Muscle of back (tissue), 3 donors: ENCODE measurements at regions not wholly inside any gene's neighbourhood (a gene's known extent, or its start where the extent isn't known, plus 50 kb on each side); places are given as distances from the start of the nearest gene placed in this dataset.

ENCODE experiments used
- DNase-seq, 3 donors: peaks; one replicate each; pipeline versions ENCODE4 v3.0.0 to v3.0.0-alpha.2; 2013

DNA sequence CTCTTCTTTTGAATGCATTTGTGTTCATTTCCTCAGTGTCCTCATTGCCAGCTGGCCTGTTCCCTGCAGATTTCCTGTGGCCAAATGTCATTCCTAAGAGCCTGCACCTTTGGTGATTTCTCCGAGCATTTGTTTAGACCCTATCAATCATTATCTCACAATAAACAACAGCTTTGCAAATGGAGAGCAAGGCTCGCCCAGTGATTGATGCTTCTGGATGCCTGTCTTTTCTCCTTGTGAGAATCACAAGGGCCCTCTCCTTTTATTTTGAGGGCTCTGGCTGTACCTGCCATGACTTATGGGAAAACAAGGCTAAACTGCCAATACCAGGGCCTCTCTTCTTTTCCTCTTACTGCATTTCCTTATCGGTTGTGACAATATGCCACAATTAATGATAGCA, 1454.4 kb upstream of the CELF4 start:
- DNase-seq, result no peak

DNA sequence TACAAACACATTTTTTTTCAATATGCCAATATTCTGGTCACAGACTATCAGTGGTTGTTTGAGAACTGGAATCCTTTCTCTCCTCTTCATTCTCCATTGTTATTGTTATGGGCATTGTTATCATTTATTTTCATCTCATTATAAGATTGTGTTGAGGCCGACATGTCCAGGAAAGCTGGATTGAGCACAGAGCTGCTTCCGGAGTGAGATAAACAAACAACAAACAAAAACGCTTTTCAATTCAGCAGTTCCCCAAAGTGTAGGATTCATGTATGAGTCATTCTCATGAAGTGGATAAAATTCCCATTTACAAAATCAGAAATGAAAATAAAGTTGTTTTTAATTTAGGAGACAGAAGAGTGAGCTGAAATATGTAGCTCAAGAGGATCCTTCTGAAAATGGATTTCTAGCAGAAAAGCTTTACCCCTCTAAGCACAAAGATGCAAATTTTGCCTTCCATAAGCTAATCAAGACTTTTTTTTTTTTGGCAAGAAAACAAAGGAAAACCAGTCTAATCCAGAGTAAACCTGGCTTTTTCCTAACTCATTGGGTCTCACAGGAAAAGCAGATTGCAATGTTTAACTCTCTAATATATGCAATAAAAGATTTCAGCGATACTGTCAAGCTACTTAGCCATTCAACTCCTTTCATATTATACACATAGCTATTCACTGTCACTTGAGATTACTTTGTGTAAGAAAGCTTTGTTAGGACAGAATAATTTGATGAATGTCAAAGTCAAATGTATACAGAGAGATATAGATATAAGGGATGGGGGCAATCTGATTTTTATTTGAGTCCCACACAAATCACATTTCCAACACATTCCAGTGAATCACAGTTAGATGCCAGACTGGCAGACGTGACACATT, 1441.7 kb upstream of the CELF4 start:
- DNase-seq, result peak in 1 of 3 donors; percentile 7

DNA sequence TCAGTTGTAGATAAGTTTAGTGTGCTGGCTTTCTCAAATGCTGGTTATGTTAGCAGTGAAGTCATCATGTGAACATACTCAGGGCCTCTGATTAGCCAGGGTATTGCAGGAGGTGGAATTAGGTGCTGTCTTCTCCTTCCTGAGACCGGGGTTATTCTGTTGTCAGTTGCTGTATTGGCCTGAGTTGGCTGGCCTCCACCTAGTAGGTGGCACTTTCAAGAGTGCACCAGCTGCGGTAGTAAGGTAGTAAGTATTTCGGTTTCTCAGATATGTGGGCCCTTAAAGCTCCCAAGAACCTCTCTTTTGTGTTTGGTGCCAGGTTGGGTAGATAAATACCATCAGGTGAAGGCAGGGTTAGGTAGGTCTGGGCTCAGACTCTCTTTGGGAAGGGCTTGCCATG, 1430.5 kb upstream of the CELF4 start:
- DNase-seq, result no peak

DNA sequence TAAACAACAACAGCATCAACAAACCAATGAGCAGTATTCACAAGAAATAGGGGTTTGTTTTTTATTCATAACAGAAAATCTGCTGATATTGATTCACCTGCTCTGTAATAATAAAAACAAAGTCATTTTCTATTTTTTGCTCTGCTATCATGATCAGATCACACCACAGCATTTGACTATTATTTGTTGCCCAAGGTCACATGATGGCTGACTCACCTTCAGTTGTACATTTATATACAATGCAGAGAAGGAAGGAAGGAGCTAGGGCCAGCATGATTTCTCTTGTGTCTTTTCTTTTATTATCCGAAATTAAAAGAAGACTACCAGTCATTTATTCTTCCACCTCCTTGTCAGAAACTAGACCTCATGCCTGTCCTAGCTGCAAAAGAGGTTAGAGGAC, 1427.7 kb upstream of the CELF4 start:
- DNase-seq, result no peak

DNA sequence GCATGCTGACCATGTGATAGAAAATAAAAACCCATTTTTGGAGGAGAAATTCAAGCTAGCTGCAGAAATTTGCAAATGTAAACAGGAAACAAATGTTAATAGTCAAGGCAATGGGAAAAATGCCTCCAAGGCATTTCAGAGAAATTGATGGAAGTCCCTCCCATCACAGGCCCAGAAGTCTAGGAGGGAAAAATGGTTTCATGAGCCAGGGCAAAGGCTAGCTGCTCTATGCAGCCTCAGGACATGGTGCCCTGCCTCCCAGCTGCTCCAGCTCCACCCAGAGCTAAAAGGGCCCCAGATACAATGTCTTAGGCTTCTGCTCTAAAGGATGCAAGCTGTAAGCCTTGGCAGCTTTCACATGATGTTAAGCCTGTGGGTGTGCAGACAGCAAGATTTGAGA, 1419.4 kb upstream of the CELF4 start:
- DNase-seq, result no peak

DNA sequence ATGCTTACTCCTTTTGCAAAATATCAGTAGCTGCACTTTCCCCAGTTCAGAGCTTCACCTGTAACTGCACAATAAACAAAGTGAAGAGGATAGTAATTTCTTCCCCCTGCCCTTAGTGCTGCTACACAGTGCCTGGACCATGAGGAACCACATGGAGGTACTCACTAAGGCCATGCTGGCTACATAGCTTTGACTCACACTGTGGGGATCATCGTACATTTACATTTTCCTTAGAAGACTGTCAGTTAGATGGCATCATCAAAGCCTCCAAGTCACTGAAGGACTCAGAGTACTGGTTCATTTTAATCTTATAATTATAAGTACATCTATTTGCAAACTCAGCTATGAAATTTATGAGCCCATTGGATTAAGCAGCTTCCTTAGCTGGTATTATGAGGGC, 1416.5 kb upstream of the CELF4 start:
- no peak for DNase-seq

DNA sequence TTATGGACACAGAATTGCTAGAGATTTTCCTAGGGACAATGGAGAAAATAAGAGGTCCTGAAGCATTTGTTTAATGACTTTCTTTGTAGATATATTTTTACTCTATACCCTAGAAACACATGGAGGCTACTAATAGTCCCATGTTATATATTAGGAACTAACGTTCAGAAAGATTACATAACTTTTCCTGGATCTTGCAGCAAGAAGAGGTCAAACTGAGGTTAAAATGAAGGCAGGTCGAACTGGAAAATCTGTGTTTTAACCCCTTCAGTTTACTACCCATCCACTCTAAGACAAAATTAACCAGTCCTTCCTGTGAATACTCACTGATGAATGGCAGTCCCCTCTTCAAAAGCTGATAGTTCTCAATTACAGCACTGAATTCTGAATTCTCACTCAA, 1415.8 kb upstream of the CELF4 start:
- DNase-seq, result peak; percentile 14 to 60 (median 19)

DNA sequence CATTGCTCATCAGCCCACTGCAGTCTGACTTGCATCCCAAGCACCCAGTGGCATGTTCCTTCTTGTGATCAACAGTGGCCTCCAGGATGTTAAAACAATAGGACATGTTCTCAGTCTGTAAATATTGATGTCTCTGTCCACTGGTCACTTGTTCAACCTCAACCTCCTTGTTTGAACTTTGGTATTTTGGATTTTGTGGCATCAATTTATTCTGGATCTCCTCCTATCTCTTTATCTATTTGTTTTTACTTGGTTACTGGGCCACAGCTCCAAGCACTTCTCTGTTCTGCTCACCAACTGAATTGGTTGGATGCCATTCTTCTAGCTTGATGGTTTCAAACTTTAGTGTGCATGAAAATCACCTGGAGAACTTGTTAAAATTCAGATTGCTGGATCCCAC, 1414.8 kb upstream of the CELF4 start:
- no peak for DNase-seq

DNA sequence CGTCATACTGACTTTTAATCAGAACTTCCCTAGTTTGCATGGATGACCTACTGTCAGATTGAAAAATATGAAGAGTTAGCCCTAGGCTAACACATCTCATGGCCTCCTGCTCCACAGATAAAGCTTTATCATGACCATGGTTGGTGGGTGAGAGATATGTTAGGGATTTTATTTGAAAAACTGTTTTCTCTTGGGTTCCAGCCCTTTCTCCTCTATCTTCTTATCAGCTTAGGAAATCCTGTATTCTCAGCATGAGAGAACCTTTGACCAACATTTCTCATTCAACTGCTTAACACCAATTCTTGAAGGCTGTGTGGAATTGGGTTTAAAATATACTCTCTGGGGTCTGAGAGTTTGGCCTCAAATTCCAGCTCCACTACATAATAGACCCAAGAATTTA, 1407.0 kb upstream of the CELF4 start:
- DNase-seq, result no peak

DNA sequence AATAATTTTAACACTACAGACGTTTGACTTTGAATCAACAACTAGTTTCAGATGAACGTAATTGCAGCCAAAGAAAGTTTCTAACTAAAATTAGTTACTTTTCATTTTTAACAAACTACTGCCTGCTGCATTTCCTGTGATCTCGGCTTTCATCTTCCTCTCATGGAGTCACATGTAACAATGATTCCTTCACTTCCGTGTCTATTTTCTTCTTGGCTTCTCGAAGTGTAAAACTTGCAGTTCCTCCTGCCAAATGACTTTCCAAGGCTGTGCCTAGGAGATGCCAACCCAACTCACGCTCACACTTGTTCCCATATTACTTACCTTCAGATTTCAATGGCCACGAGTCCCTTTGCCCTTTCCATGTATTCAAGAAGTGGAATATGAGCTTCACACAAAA, 1406.3 kb upstream of the CELF4 start:
- no peak for DNase-seq

DNA sequence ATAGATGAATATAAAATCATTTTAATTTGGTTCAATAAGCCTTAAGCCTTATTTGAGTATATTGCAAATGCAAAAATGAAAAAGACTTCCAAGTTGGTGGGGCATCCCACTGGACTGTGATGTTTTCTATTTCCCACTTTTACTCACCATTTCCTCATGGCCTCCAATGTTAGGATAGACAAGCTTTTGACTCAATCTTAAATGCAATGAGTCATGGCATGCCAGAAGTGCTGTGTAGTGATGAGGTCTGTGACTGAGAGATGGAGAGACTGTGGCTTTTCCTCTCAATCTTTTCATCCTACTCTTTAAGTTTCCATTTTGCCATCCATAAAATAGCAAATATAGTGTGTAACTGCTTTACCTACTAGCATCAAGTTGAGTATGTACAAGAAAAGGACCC, 1401.2 kb upstream of the CELF4 start:
- no peak for DNase-seq

DNA sequence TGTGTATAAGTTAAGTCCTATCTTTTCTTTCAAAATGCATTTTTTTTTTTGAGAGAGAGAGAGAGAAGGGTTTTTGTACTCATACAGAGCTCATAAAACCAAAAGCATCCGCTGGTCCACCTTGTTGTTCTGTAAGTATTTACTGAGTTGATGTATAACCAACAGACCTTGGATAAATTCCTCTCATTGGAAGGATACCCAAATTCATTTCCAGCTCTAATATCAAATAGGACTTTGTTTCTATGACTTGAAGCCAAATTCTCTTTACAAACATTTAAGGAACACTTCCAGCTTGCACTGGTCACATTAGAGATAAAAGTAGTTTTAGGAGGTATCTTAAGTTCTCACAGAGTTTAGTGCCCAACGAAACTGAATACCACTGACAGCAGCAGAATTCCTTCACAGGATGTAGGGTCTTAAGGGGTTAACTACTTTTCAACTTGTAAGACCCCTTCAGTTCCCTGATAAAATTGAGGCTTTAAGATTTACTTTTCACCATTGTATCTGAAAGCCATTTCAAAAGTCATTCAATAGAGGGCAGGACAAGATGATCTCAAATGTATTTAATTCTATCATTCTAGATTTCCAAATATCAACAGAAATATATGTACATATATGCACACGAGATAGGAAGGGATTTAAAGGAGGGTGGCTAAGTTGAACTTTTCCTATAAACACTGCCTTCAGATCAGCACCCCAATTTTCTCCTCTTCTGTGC, 1398.5 kb upstream of the CELF4 start:
- peak in 1 of 3 donors; percentile 4 for DNase-seq

DNA sequence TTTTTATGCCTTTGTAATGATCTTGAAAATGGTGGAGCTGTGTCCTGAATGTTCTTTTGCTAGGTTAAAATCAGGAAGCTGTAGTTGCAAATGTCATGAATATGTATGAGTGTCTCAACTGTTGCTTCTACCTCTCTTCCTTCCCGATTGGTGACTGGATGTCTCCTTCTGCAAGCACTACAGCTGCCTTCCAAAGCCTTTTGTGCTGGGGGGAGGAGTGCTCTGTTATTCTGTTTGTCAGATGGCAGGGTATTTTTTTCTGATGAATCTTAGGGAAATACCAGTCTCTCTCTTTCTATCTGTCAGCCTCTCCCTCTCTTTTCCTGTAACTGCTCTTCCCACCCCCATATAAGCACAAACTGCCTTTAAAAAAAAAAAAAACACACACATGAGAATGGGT, 1396.3 kb upstream of the CELF4 start:
- no peak for DNase-seq

DNA sequence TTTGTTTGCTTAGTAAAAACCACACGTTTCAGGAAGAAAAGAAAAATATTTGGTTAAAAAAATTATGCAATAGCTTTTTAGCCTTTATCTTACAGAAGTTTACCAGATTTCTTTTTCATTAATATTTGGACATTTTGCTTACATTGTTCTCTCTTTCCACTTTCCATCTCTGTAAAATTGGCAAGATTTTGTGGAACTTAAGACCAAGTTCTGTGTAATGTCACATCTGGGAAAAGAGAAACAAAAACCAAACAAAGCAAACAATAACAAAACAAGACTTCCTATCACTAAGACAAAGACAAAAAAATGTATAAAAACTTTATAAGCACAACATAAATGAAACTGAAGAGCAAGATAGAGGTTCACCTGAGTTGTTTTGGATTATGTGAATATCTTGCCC, 1392.1 kb upstream of the CELF4 start:
- peak; percentile 12 to 59 (median 16) for DNase-seq

DNA sequence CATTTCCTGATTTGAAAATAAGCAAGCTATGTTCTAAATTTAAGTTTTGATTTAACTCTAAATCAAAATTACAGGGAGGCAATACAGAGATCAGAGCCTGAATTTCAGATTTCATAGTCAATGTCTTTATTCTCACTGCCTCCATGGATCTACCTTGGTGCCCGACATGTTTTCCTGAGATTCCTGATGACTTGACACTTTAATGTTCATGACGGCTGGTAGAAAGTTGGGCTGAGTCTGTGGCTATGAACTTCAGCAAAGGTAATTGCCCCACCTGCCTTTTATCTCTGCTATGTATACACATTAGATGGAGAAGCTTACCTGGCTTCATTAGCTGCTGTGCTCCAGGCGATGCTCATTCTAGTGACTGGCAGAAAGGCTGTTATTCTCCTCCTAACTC, 1390.5 kb upstream of the CELF4 start:
- DNase-seq, result no peak

DNA sequence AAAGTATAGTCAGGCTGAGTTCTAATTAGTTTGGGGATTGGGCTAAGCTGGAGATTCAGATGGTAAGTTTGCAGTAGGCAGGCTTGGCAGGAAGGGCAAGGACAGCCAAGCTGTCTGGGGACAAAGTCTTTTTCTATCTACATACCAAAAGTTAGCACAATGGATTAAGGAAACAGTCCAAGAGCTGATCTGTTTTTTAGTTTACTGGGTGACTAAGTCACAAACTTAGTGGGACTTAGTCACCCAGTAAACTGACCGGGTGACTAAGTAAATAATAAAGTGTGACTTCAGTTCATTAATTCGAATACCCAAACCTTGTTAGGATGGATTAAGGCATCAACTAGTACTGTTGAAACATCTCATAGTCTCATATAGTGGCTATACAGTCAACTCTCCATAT, 1386.0 kb upstream of the CELF4 start:
- no peak for DNase-seq

DNA sequence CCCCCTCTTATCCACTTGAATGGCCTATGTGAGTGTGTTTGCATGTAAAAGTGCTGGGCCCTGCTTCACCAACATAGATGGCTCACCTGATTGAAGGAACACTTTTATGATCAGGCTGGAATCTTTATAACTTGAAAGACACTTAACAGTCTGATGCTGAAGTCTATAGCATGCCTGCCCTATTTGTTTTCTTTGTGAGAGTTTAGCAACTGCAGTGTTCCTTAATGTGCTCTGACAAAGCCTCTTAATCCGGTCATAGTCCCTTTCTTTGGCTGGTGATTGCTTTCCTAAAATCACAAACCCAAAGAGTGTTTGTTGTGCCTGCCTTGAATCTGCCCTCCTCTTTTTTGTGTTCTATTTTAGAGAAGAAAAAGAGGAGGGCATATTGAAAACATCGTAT, 1382.8 kb upstream of the CELF4 start:
- no peak for DNase-seq

DNA sequence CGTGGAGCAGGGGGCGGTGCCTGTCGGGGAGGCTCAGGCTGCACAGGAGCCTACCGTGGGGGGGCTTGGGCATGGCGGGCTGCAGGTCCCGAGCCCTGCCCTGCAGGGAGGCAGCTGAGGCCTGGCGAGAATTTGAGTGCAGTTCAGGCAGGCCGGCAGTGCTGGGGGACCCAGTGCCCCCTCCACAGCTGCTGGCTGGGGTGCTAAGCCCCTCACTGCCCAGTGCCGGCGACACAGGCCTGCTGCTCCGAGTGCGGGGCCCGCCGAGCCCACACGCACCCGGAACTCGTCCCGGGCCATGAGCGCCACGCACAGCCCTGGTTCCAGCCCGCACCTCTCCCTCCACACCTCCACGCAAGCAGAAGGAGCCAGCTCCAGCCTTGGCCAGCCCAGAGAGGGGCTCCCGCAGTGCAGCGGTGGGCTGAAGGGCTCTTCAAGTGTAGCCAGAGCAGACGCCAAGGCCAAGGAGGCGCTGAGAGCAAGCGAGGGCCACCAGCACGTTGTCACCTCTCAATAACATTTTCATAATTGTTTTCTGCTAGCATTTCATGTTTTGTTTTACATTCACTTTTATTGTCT, 1378.9 kb upstream of the CELF4 start:
- DNase-seq, result no peak

DNA sequence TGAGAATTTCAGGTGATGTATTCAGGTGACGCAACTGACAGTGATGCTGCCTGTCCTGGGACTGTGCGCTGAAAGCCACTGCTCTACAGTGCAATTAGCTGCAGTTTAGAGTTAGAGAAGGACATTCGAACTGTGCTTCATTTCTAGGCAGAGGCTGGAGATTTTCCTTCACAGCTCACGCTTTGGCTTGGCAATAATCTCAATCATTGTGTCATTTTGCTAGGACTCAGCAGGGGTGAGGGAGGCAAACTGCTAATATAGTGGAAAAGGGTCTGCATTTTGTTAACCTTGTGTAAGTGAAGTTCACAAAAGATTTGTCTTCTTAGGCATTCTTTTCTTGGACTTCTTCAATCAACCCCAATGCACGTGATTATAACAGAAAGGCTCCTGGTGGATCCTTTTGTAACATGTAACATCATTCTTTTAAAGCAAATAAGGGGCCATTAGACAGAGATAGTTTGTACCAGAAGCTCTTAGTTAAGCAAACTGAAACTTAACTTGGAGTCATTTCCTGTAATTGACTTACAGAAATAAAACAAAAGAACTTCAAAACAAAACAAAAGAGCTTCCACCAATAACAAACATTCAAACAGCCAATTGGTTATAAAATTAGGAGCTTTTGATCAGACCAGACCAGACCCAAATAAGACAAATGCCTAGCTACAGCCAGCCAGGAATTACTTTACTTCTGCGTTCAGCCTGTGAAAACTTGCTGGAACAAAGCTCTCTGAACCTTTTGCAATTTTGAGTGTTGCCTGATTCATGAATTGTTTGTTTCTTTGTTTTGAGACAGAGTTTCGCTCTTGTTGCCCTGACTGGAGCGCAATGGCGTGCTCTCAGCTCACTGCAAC, 1376.3 kb upstream of the CELF4 start:
- DNase-seq, result no peak

DNA sequence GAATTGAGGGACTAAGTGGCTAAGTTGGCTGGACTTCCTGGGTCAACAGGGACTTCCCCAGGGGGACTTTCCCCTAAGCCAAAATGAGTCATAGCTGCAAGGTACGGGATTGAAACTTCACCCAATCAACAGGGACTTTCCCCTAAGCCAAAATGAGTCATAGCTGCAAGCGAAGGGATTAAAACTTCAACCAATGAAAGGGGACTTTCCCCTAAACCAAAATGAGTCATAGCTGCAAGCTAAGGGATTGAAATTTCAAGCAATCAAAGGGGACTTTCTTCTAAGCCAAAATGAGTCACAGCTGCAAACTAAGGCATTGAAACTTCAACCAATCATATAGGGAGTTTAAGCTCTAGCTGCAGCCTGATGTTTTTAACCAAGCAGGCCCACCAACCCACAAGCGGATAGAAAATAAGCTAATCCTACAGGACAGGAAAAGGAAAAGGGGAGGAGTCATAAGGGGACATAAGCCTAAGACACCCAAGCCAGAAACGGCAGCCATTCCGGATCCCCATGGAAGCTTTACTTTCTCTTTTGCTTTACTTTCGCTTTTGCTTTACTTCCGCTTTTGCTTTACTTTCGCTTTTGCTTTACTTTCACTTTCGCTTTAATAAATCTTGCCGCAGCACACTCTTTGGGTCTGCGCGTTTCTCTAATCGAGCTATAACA, 1375.4 kb upstream of the CELF4 start:
- DNase-seq, result peak in 1 of 3 donors; percentile 12

DNA sequence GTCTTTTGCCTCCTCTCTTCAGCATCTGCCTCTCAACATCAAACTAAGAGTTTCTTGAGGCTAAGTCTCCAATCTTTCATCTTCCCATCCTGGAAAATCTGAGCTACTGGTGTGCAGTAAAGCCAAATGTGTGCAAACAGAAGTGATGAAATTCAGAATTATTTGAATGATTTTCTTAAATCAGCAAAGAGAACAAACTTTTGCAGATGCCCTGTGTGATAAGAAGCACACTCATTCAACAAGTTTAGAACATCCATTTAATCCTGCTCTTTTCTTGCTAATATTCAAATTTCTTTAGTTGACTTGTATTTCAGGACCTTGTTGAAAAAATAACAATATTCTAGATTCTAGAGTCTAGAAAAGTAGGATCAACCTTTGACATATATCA, 1374.9 kb upstream of the CELF4 start:
- DNase-seq, result no peak
